MCF 10A (cell line): ENCODE measurements at regions not wholly inside any gene's neighbourhood (a gene's known extent, or its start where the extent isn't known, plus 50 kb on each side); places are given as distances from the start of the nearest gene placed in this dataset.

ENCODE experiments used
- BruUV-seq: library from RNA; stranded (reverse); fragments of 400-500 nt; replicated peaks from 2 replicates; lab custom pipeline; 2021; lab: Mats Ljungman, UMichigan
- CTCF ChIA-PET: fragments of 300-600 bp; sonication (Branson Sonifier 250); formaldehyde crosslinking; extraction: SDS; loops from one replicate; lab custom pipeline; 2021; ENCODE audit warnings: antibody characterized with exemption, inconsistent platforms; lab: Yijun Ruan, JAX
- POLR2A ChIA-PET: fragments of 300-600, 350-650 bp; sonication (Branson Sonifier 250); formaldehyde crosslinking; extraction: SDS; loops from one replicate; lab custom pipeline; 2020; ENCODE audit warnings: antibody characterized with exemption, inconsistent platforms; lab: Yijun Ruan, JAX
- DNase-seq: peaks from one replicate; pipeline ENCODE4 v3.0.0-alpha.2; 2018; ENCODE audit not compliant: unreplicated experiment
- H3K27ac Mint-ChIP-seq: one replicate; pipeline ENCODE4 v1.8.0; 2022; ENCODE audit warnings: mild to moderate bottlenecking, low read depth, mixed read lengths; ENCODE audit not compliant: unreplicated experiment
- H3K27me3 Mint-ChIP-seq: one replicate; pipeline ENCODE4 v1.8.0; 2022; ENCODE audit warnings: mixed read lengths; ENCODE audit not compliant: insufficient read depth, unreplicated experiment
- H3K36me3 Mint-ChIP-seq: one replicate; pipeline ENCODE4 v1.8.0; 2022; ENCODE audit warnings: mild to moderate bottlenecking, moderate library complexity, mixed read lengths; ENCODE audit not compliant: insufficient read depth, unreplicated experiment
- H3K4me1 Mint-ChIP-seq: one replicate; pipeline ENCODE4 v1.8.0; 2022; ENCODE audit warnings: mixed read lengths; ENCODE audit not compliant: insufficient read depth, unreplicated experiment
- H3K4me3 Mint-ChIP-seq: one replicate; pipeline ENCODE4 v1.8.0; 2022; ENCODE audit warnings: mild to moderate bottlenecking, moderate library complexity, mixed read lengths; ENCODE audit not compliant: unreplicated experiment
- H3K9me3 Mint-ChIP-seq: one replicate; pipeline ENCODE4 v1.8.0; 2022; ENCODE audit warnings: mixed read lengths; ENCODE audit not compliant: unreplicated experiment
- intact Hi-C: fragments of 100-400 bp; cut with micrococcal nuclease; formaldehyde crosslinking; loops from 2 replicates; pipeline ENCODE4 v1.14.1; 2022
- TF ChIP-seq, protein P1 (sequence below): fragments of 200-600 bp; IDR thresholded peaks from one replicate; pipeline ENCODE4 v1.8.0; 2022; ENCODE audit warnings: antibody characterized with exemption, mild to moderate bottlenecking; ENCODE audit not compliant: unreplicated experiment

DNA sequence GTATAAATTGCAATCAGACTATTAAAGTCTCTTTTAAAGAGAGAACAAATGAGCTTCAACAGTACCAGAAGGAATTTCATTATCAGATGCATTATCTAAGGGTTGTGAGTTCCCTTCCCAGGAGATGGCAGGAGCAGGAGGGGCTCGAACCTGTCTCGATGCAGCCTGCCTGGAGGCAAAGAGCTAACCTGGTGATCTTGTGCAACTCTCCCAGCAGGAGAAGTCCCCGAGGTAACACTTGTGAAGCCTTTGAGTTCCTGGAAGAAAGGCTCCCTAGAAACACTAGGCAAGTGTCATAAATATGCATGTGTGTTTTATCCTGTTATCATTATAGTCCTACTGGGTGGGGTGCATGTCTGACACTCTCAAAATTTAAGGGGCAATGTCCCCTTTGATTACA, 232.2 kb upstream of the ARID1B start:
- no peak for DNase-seq
- ChIA-PET POLR2A (interaction anchor here (0.7 kb wide), 1 partner anchor 114 kb away, joined by 3 read pairs; no protein-coding TSS in a partner anchor), CTCF (interaction anchor here (0.8 kb wide), 1 partner anchor 10 kb away, joined by 3 read pairs; no protein-coding TSS in a partner anchor)
- Mint-ChIP-seq H3K4me3 (no peak overlapping the region), H3K27ac (no peak overlapping the region), H3K4me1 (no peaks in the 10 kb centered on the region), H3K27me3 (peaks cover 24% of the 10 kb centered on the region), H3K9me3 (peaks cover 7% of the 10 kb centered on the region), H3K36me3 (peaks cover 6% of the 10 kb centered on the region)
- intact Hi-C loops = no loop called here
- no TSS peak for BruUV-seq
- TF ChIP-seq, protein P1, sequence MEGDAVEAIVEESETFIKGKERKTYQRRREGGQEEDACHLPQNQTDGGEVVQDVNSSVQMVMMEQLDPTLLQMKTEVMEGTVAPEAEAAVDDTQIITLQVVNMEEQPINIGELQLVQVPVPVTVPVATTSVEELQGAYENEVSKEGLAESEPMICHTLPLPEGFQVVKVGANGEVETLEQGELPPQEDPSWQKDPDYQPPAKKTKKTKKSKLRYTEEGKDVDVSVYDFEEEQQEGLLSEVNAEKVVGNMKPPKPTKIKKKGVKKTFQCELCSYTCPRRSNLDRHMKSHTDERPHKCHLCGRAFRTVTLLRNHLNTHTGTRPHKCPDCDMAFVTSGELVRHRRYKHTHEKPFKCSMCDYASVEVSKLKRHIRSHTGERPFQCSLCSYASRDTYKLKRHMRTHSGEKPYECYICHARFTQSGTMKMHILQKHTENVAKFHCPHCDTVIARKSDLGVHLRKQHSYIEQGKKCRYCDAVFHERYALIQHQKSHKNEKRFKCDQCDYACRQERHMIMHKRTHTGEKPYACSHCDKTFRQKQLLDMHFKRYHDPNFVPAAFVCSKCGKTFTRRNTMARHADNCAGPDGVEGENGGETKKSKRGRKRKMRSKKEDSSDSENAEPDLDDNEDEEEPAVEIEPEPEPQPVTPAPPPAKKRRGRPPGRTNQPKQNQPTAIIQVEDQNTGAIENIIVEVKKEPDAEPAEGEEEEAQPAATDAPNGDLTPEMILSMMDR = no peak

GRCh38 chr6:156544046-156544445, 233.1 kb upstream of the ARID1B start:
- intact Hi-C loops = no loop called here
- ChIA-PET CTCF (interaction anchor here (0.6 kb wide), 1 partner anchor 196 kb away, joined by 3 read pairs; no protein-coding TSS in a partner anchor), POLR2A (no interaction called here)
- Mint-ChIP-seq H3K27me3 (peaks cover 24% of the 10 kb centered on the region), H3K9me3 (peaks cover 7% of the 10 kb centered on the region), H3K4me3 (no peak overlapping the region), H3K4me1 (no peaks in the 10 kb centered on the region), H3K27ac (no peak overlapping the region), H3K36me3 (peaks cover 6% of the 10 kb centered on the region)
- BruUV-seq = no TSS peak
- TF ChIP-seq, protein P1 = no peak
- DNase-seq = no peak

DNA sequence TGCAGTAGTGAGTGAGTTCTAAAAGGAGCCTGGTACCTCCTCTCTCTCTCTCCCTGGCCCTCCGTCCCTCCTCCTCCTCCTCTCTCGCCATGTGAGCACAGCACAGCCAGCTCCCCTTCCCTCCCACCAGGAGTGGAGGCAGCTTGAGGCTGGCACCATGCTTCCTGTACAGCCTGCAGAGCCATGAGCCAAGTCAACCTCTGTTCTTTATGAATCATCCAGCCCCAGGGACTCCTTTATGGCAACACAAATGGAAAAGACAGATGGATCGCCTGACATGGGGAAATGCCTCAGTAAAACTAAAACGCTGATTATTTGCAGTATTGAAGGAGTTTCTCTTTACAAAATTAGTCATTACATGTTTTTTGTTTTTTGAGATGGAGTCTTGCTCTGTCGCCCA, 233.7 kb upstream of the ARID1B start:
- intact Hi-C loops = no loop called here

DNA sequence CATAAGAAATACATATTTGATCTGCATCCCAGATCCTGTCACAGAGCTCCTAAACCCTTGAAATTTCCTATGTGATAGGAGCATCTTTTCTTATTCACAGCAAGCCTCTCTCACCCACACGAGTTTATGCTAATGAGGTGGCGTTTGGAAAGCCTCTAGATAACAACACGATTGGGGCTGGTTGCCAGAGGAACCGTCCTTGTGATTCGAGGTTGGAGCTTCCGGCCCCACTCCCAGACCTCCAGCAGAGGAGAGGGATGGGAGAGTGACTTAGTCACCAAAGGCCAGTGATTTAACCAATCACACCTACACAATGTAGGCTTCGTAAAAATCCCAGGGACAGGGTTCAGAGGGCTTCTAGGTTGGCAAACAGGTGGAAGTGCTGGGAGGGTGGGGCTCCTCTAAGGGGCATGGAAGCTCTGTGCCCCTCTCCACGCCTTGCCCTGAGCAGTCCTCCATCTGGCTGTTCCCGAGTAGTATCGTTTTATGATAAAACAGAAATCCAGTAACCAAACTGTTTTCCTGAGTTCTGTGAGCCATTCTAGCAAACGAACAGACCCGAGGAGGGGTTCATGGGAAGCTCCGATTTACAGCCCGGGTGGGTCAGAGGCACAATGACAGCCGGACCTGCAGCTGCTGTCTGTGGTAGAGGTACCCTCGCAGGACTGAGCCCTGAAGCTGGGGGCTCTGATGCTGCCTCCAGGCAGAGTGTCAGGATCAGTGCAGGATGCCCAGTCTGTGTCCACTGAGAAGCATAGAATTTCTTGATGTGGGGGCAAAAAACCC, 238.1 kb upstream of the ARID1B start:
- no TSS peak for BruUV-seq
- CTCF ChIA-PET = interaction anchor here (0.7 to 1.2 kb wide), 2 partner anchors 11 to 227 kb away, joined by 3 read pairs; no protein-coding TSS in a partner anchor
- no peaks in the 10 kb centered on the region for H3K36me3 Mint-ChIP-seq
- no peak overlapping the region for H3K4me3 Mint-ChIP-seq
- intact Hi-C loops = no loop called here
- H3K4me1 Mint-ChIP-seq = no peaks in the 10 kb centered on the region
- TF ChIP-seq, protein P1 = no peak
- no peak for DNase-seq
- H3K27me3 Mint-ChIP-seq = peaks cover 11% of the 10 kb centered on the region
- POLR2A ChIA-PET = interaction anchor here (0.7 to 0.8 kb wide), 2 partner anchors 215 to 327 kb away, joined by 3 read pairs; no protein-coding TSS in a partner anchor
- H3K27ac Mint-ChIP-seq = no peak overlapping the region
- H3K9me3 Mint-ChIP-seq = peaks cover 7% of the 10 kb centered on the region

More for the DNA sequence above, 233.7 kb upstream of the ARID1B start:
- Mint-ChIP-seq H3K27ac (no peak overlapping the region), H3K4me1 (no peaks in the 10 kb centered on the region), H3K4me3 (no peak overlapping the region), H3K36me3 (peaks cover 6% of the 10 kb centered on the region), H3K9me3 (peaks cover 7% of the 10 kb centered on the region), H3K27me3 (peaks cover 24% of the 10 kb centered on the region)
- no peak for DNase-seq
- ChIA-PET CTCF (no interaction called here), POLR2A (no interaction called here)
- BruUV-seq = no TSS peak
- TF ChIP-seq, protein P1 = no peak
